Tibial artery (tissue), 4 donors: ENCODE measurements at regions not wholly inside any gene's neighbourhood (a gene's known extent, or its start where the extent isn't known, plus 50 kb on each side); places are given as distances from the start of the nearest gene placed in this dataset.

Source experiments
- DNase-seq, 2 donors: peaks; one replicate each; pipeline ENCODE4 v3.0.0-alpha.2; 2019
- H3K27ac ChIP-seq, 2 donors: fragments of 200-600 bp; sonication (generic) in 1 of 2; 1 replicate in 1 of 2; 2 replicates in 1 of 2; pipeline ENCODE4 v1.5.1; 2018 to 2019; ENCODE audit warnings: mild to moderate bottlenecking in 1 of 2
- H3K27me3 ChIP-seq, 2 donors: fragments of 200-600 bp; sonication (generic) in 1 of 2; one replicate each; pipeline versions ENCODE4 v1.5.1 to v1.6.0; 2016 to 2019
- H3K36me3 ChIP-seq, 3 donors: fragments of 200-600 bp; sonication (generic) in 2 of 3; one replicate each; pipeline ENCODE4 v1.5.1; 2016 to 2019; ENCODE audit warnings: mild to moderate bottlenecking in 2 of 3
- H3K4me1 ChIP-seq, 4 donors: fragments of 200-600 bp; sonication (generic) in 2 of 4; 1 replicate in 3 of 4; 2 replicates in 1 of 4; pipeline ENCODE4 v1.5.1; 2016 to 2019
- H3K4me3 ChIP-seq, 2 donors: fragments of 200-600 bp; sonication (generic) in 1 of 2; 1 replicate in 1 of 2; 2 replicates in 1 of 2; pipeline ENCODE4 v1.5.1; 2018 to 2019; ENCODE audit warnings: mild to moderate bottlenecking in 2 of 2
- H3K9me3 ChIP-seq, 3 donors: fragments of 200-600 bp; sonication (generic) in 1 of 3; one replicate each; pipeline ENCODE4 v1.5.1; 2016 to 2019
- intact Hi-C: fragments of 100-400 bp; cut with DNase I; formaldehyde crosslinking; loops from one replicate; pipeline ENCODE4 v1.15.0; 2023; ENCODE audit warnings: low total_unique reads
- TF ChIP-seq, protein P1 (sequence below), 2 experiments: fragments of 200-600 bp in 1 of 2; fragments of 450-650 bp in 1 of 2; IDR thresholded peaks; one replicate each; pipeline ENCODE4 v1.5.1; 2017 to 2019; ENCODE audit warnings: antibody characterized with exemption in 2 of 2, mild to moderate bottlenecking in 1 of 2, moderate library complexity in 1 of 2

DNA sequence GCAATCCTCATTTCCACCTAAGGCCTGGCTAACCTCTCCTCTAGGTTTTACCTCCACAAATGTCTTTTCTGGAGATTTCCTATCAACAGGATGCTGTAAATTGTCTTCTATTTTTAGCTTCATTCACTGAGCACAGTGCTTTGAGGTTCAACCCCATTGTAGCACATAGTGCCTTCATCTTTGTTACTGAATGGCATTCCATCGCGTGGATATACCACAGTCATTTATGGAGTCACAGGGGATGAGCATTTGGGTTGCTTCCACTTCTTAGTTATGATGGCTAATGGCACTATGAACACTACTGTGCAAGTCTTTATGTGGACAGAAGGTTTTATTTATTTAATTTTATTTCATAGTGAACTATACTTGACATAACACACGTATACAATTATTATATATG, 387.1 kb downstream of the SMOC2 start:
- Histone ChIP-seq H3K4me1 (peaks cover 0 to 8% (median 0%) of the 10 kb centered on the region in 4 donors), H3K27me3 (no peaks in the 10 kb centered on the region), H3K4me3 (no peak overlapping the region), H3K36me3 (no peaks in the 10 kb centered on the region), H3K9me3 (no peaks in the 10 kb centered on the region), H3K27ac (no peak overlapping the region)
- intact Hi-C loops: no loop called here
- TF ChIP-seq, protein P1, sequence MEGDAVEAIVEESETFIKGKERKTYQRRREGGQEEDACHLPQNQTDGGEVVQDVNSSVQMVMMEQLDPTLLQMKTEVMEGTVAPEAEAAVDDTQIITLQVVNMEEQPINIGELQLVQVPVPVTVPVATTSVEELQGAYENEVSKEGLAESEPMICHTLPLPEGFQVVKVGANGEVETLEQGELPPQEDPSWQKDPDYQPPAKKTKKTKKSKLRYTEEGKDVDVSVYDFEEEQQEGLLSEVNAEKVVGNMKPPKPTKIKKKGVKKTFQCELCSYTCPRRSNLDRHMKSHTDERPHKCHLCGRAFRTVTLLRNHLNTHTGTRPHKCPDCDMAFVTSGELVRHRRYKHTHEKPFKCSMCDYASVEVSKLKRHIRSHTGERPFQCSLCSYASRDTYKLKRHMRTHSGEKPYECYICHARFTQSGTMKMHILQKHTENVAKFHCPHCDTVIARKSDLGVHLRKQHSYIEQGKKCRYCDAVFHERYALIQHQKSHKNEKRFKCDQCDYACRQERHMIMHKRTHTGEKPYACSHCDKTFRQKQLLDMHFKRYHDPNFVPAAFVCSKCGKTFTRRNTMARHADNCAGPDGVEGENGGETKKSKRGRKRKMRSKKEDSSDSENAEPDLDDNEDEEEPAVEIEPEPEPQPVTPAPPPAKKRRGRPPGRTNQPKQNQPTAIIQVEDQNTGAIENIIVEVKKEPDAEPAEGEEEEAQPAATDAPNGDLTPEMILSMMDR (IDR thresholded peaks at IDR 0.05): no peak
- DNase-seq: no peak

DNA sequence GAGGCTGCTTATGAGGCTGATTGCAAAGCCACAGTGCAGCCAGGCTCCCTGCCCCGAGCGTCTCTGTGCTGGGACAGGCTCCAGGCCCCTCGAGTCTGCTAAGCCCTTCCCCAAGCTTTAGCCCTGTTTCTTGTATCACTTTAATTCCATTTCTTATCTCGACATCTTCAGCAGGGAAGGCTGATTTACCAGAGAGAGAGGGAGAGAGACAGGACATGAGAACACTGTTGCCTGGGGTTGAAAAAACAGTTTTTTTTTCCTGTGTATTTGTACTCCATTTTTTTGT, 386.5 kb downstream of the SMOC2 start:
- no peak overlapping the region for H3K4me3 ChIP-seq
- H3K36me3 ChIP-seq: no peaks in the 10 kb centered on the region
- peaks cover 0 to 8% (median 0%) of the 10 kb centered on the region in 4 donors for H3K4me1 ChIP-seq
- TF ChIP-seq, protein P1 (IDR thresholded peaks at IDR 0.05): no peak
- no peaks in the 10 kb centered on the region for H3K9me3 ChIP-seq
- H3K27me3 ChIP-seq: no peaks in the 10 kb centered on the region
- DNase-seq: no peak
- no peak overlapping the region for H3K27ac ChIP-seq
- intact Hi-C loops: no loop called here

DNA sequence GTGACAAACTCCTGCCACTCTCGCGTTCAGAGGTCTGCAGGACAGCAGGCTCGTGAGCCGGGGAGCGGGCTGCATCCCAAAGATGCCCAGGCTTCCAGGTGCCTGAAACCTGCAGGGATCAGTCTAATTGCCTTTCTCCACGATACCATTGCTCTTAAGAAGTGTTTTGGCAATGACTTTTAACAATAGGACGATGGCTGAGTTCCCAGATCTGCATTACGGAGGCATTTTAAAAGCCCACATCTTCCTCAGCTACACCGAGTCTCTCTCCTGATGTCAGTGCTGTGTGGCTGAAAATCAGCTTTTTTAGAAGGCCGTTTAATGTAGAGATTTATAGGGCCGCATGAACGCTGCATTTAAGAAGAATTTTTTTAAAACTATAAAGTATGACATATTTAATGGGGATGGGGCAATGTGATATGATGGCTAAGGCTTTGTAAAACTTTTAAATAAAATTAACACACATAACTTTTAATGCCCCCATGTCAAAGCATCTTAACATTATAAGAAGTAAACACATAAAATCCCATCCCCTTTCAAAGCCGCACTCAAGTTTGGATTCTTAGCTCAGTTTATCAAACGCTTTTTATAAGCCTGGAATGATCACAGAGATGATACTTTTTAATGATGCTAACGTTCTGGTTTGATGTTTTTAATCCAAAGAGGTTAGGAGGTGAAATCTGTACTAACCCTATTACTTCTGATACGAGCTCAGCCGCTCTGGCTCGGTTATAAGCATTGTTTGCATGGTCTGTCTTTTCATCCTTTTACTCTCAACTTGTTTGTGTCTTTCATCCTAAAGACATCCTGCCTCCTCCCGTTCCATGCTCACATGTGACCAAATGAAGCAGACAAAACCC, 386.0 kb downstream of the SMOC2 start:
- DNase-seq: no peak
- TF ChIP-seq, protein P1 (IDR thresholded peaks at IDR 0.05): no peak

DNA sequence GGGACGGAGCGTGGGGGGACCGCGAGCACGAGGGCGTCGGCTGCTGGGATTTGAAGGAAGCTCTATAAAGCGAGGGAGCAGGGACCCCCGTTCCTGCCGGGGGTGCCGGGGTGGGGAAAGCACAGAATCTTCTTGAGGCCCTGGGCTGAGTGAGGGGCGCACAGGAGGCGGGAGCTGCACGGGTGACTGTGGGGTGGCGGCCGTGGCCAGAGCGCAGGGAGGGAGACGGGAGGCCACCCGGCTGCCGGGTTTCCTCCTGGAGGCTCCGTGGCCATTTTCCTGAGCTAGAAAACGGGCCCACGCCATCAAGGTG, 385.1 kb downstream of the SMOC2 start:
- no peak for DNase-seq
- no peak overlapping the region for H3K27ac ChIP-seq

More for the DNA sequence above, 386.0 kb downstream of the SMOC2 start:
- intact Hi-C loops: no loop called here
- no peak overlapping the region for H3K4me3 ChIP-seq
- H3K27me3 ChIP-seq: no peaks in the 10 kb centered on the region
- H3K9me3 ChIP-seq: no peaks in the 10 kb centered on the region
- no peak overlapping the region for H3K27ac ChIP-seq
- no peaks in the 10 kb centered on the region for H3K36me3 ChIP-seq
- H3K4me1 ChIP-seq: peaks cover 0 to 8% (median 0%) of the 10 kb centered on the region in 4 donors

DNA sequence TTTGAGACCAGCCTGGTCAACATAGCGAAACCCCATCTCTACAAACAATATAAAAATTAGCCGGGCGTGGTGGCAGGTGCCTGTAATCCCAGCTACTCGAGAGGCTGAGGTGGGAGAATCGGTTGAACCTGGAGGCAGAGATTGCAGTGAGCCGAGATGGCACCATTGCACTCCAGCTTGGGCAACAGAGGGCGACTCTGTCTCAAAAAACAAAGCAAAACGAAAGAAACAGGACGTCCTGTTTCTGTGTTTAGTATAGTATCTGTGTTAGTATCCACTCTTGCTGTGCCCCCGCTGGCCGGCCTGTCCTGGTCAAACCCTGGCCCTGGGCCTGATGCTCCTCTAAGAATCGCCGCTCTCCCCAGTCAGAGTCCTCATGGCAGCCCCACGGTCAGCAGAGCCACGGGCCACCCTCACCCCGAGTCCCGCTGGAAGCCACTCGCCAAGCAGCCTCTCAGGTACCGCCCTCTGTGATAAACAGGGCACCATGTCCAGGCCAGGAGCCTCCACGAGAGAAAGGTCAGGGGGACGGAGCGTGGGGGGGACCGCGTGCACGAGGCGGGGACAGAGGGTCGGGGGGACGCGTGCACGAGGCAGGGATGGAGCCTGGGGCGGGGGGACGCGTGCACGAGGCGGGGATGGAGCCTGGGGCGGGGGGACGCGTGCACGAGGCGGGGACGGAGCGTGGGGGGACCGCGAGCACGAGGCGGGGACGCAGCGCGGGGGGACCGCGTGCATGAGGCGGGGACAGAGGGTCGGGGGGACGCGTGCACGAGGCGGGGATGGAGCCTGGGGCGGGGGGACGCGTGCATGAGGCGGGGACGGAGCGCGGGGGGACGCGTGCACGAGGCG, 384.5 kb downstream of the SMOC2 start:
- Histone ChIP-seq H3K27me3 (no peaks in the 10 kb centered on the region), H3K9me3 (no peaks in the 10 kb centered on the region), H3K4me1 (peaks cover 0 to 8% (median 0%) of the 10 kb centered on the region in 4 donors), H3K27ac (no peak overlapping the region), H3K4me3 (no peak overlapping the region), H3K36me3 (no peaks in the 10 kb centered on the region)
- no peak for DNase-seq
- intact Hi-C loops: no loop called here
- TF ChIP-seq, protein P1 (IDR thresholded peaks at IDR 0.05): no peak

More for the DNA sequence above, 385.1 kb downstream of the SMOC2 start:
- intact Hi-C loops: no loop called here
- Histone ChIP-seq H3K27me3 (no peaks in the 10 kb centered on the region), H3K9me3 (no peaks in the 10 kb centered on the region), H3K4me3 (no peak overlapping the region), H3K36me3 (no peaks in the 10 kb centered on the region), H3K4me1 (peaks cover 0 to 8% (median 0%) of the 10 kb centered on the region in 4 donors)
- TF ChIP-seq, protein P1 (IDR thresholded peaks at IDR 0.05): no peak
